ENCODE measurements at regions not wholly inside any gene's neighbourhood (a gene's known extent, or its start where the extent isn't known, plus 50 kb on each side); places are given as distances from the start of the nearest gene placed in this dataset.

- DNase-seq (no peak), ATAC-seq (no peak)
- H3K36me3 ChIP-seq (ENCODE audit: low read depth) = no peaks in the 10 kb centered on the region
- intact Hi-C loops (cut with DNase I, micrococcal nuclease) = no loop called here
- no peak overlapping the region for H3K4me3 ChIP-seq
- H3K9me3 ChIP-seq = peaks cover 23% of the 10 kb centered on the region
- TF ChIP-seq, protein P1, sequence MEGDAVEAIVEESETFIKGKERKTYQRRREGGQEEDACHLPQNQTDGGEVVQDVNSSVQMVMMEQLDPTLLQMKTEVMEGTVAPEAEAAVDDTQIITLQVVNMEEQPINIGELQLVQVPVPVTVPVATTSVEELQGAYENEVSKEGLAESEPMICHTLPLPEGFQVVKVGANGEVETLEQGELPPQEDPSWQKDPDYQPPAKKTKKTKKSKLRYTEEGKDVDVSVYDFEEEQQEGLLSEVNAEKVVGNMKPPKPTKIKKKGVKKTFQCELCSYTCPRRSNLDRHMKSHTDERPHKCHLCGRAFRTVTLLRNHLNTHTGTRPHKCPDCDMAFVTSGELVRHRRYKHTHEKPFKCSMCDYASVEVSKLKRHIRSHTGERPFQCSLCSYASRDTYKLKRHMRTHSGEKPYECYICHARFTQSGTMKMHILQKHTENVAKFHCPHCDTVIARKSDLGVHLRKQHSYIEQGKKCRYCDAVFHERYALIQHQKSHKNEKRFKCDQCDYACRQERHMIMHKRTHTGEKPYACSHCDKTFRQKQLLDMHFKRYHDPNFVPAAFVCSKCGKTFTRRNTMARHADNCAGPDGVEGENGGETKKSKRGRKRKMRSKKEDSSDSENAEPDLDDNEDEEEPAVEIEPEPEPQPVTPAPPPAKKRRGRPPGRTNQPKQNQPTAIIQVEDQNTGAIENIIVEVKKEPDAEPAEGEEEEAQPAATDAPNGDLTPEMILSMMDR (IDR thresholded peaks at IDR 0.05) = no peak
- H3K4me1 ChIP-seq (ENCODE audit: low read depth) = no peaks in the 10 kb centered on the region
Observed at GRCh38 chr16:65681406-65681805, 559.5 kb upstream of the CDH11 start.

DNA sequence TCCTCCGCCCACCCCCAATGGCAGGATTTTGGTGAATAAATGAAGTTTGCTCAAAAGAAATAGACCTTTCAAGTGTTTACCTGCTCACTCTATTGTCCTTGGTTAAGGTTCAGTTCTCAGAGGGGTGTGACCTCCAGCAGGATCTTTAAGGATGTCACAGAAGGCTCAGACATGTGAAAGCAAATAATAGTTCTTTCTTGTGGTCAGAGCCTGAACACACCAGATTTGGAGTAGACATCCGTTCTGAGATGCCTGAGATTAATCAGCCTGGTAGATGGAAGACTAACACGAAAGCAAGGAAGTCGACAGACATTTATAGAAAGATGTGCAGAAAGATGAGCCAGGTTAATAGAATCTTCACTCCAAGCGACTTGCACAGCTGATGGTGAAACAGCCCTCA, 557.9 kb upstream of the CDH11 start:
- H3K36me3 ChIP-seq (ENCODE audit: low read depth) = no peaks in the 10 kb centered on the region
- DNase-seq (no peak), ATAC-seq (no peak)
- peaks cover 23% of the 10 kb centered on the region for H3K9me3 ChIP-seq
- H3K4me3 ChIP-seq = no peak overlapping the region
- intact Hi-C loops (cut with DNase I, micrococcal nuclease) = no loop called here
- no peaks in the 10 kb centered on the region for H3K4me1 ChIP-seq (ENCODE audit: low read depth)
- TF ChIP-seq, protein P1 (IDR thresholded peaks at IDR 0.05) = no peak

GRCh38 chr16:65675161-65675560, 553.3 kb upstream of the CDH11 start:
- H3K4me3 ChIP-seq = no peak overlapping the region
- TF ChIP-seq, protein P1 (IDR thresholded peaks at IDR 0.05) = no peak
- intact Hi-C loops (cut with DNase I, micrococcal nuclease) = no loop called here
- no peaks in the 10 kb centered on the region for H3K36me3 ChIP-seq (ENCODE audit: low read depth)
- peaks cover 10% of the 10 kb centered on the region for H3K9me3 ChIP-seq
- H3K4me1 ChIP-seq (ENCODE audit: low read depth) = no peaks in the 10 kb centered on the region
- no peak for DNase-seq
- no peak for ATAC-seq

DNA sequence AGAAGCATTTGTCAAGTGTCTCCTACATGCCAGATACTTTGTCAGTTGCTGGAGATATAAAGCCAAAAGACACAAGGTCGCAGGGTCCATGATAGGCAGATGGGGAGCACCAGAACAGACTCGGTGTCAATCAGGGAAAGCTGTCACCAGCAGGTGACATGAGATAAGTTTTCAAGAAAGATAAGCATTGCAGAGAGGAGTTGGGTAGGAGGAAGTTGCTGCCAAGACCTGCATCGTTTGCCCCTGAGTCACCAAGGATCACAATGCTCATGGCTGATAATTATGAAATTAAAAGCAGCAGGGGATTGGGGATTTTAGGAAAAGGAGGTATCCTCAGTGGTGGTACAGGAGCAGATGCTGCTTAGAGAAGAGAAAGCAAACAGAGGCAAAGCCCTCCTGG, 551.1 kb upstream of the CDH11 start:
- TF ChIP-seq, protein P1 (IDR thresholded peaks at IDR 0.05) = no peak
- peaks cover 10% of the 10 kb centered on the region for H3K9me3 ChIP-seq
- H3K4me3 ChIP-seq = no peak overlapping the region
- ATAC-seq (no peak), DNase-seq (no peak)
- intact Hi-C loops (cut with DNase I, micrococcal nuclease) = no loop called here
- H3K36me3 ChIP-seq (ENCODE audit: low read depth) = no peaks in the 10 kb centered on the region
- no peaks in the 10 kb centered on the region for H3K4me1 ChIP-seq (ENCODE audit: low read depth)

DNA sequence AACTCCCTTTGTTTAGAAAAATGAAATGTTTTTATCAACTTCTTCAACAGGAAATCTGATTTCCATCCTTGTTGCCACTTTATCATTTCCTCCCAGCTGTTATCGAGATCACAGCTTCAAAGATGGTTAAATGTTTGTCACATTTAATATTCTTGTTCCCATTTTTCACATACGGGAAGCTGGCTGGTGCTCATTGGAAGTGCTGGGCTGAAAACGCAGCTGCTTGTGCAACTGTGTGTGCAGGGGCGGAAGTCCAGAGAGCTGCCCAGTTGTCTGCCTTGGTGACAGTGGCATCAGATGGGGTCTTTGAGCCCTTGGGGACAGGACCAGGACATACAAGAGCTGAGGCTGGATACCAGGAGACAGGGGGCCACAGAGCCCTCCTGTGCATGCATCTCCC, 549.2 kb upstream of the CDH11 start:
- intact Hi-C loops (cut with DNase I, micrococcal nuclease) = no loop called here
- H3K36me3 ChIP-seq (ENCODE audit: low read depth) = no peaks in the 10 kb centered on the region

More for the DNA sequence above, 549.2 kb upstream of the CDH11 start:
- Histone ChIP-seq H3K9me3 (peaks cover 11% of the 10 kb centered on the region), H3K4me1 (ENCODE audit: low read depth) (no peaks in the 10 kb centered on the region), H3K4me3 (no peak overlapping the region)
- TF ChIP-seq, protein P1 (IDR thresholded peaks at IDR 0.05) = no peak
- ATAC-seq = no peak
- no peak for DNase-seq
